SK-N-MC (cell line): ENCODE measurements at regions not wholly inside any gene's neighbourhood (a gene's known extent, or its start where the extent isn't known, plus 50 kb on each side); places are given as distances from the start of the nearest gene placed in this dataset.
"Not testable (repeated sequence)": the region's sequence is repeated elsewhere in the genome, so short reads cannot be mapped to it uniquely, and the experiment has no call there.

Experiments
- EZH2 ChIP-seq: fragments of 200-600 bp; sonication (generic); IDR thresholded peaks from one replicate; pipeline ENCODE4 v1.6.1; 2017; ENCODE audit warnings: antibody characterized with exemption
- FOXP2 ChIP-seq: optimal IDR thresholded peaks from 2 replicates; pipeline ENCODE3; 2011; ENCODE audit warnings: mild to moderate bottlenecking, moderate library complexity; ENCODE audit not compliant: insufficient read depth; ENCODE audit errors: extremely low read length, control extremely low read depth
- POLR2AphosphoS5 ChIP-seq: IDR thresholded peaks from 2 replicates; pipeline ENCODE4 v1.6.1; 2012; ENCODE audit warnings: mild to moderate bottlenecking, low read depth, low read length, borderline replicate concordance

DNA sequence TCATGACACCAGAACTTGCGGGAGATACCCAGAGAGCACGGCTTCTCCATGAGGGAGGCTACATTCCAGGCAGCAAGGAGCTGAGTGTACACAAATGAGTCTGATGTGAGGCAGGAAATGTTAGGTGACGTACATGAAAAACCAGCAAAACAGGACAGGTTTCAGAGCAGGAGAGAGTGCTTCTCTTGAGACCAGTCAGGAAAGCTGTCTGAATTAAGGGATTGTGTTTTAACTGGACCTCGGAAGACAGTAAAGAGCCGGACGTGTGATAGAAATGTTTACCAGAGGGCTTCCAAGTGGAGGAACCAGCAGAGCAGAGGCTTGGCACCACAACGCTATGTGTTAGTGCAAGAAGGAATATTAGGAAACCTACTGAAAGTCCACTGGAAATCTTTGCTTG lies 90.4 kb upstream of the MRPS9 start:
- TF ChIP-seq POLR2AphosphoS5, EZH2, FOXP2: not testable (repeated sequence)
